ENCODE measurements at regions not wholly inside any gene's neighbourhood (a gene's known extent, or its start where the extent isn't known, plus 50 kb on each side); places are given as distances from the start of the nearest gene placed in this dataset.
"Not testable (repeated sequence)": the region's sequence is repeated elsewhere in the genome, so short reads cannot be mapped to it uniquely, and the experiment has no call there.

- TF ChIP-seq ZNF274 (IDR thresholded peaks at IDR 0.05; ENCODE audit: low read depth, low read length); YY1 (IDR thresholded peaks at IDR 0.05; ENCODE audit: insufficient read depth, insufficient read length): not testable (repeated sequence)
Observed at GRCh38 chr15:30708809-30709208, 82.9 kb downstream of the ARHGAP11B start.
